Esophagus muscularis mucosa (tissue), 4 donors: ENCODE measurements at regions not wholly inside any gene's neighbourhood (a gene's known extent, or its start where the extent isn't known, plus 50 kb on each side); places are given as distances from the start of the nearest gene placed in this dataset.

Experiments
- CTCF ChIP-seq, 3 experiments: fragments of 200-600 bp in 2 of 3; fragments of 450-650 bp in 1 of 3; sonication (generic) in 2 of 3; IDR thresholded peaks; one replicate each; pipeline ENCODE4 v1.5.1; 2017 to 2019; ENCODE audit warnings: antibody characterized with exemption in 3 of 3, mild to moderate bottlenecking in 2 of 3, moderate library complexity in 1 of 3
- EP300 ChIP-seq: sonication (generic); formaldehyde crosslinking; IDR thresholded peaks from one replicate; pipeline ENCODE4 v1.6.1; 2017; ENCODE audit warnings: antibody characterized with exemption
- POLR2A ChIP-seq: fragments of 450-650 bp; IDR thresholded peaks from one replicate; pipeline ENCODE4 v1.6.1; 2017; ENCODE audit warnings: antibody characterized with exemption, moderate library complexity, mild to moderate bottlenecking, low read depth
- POLR2AphosphoS5 ChIP-seq, 2 donors: sonication (generic); formaldehyde crosslinking; IDR thresholded peaks; one replicate each; pipeline ENCODE4 v1.6.1; 2017; ENCODE audit warnings: antibody characterized with exemption in 2 of 2

- no peak for TF ChIP-seq CTCF (IDR thresholded peaks at IDR 0.05)
- TF ChIP-seq POLR2AphosphoS5 (IDR thresholded peaks at IDR 0.05) = no peak
- no peak for TF ChIP-seq POLR2A
- TF ChIP-seq EP300 = no peak
These were observed 533.4 kb downstream of the NEBL start for GRCh38 chr10:20363684-20364083.
